Bronchial epithelial cell (primary cell): ENCODE measurements at regions not wholly inside any gene's neighbourhood (a gene's known extent, or its start where the extent isn't known, plus 50 kb on each side); places are given as distances from the start of the nearest gene placed in this dataset.

Source experiments
- DNase-seq: peaks from one replicate; pipeline ENCODE4 v3.0.0-alpha.2; 2010; ENCODE audit warnings: low read depth
- FAIRE-seq: peaks from 2 replicates; lab custom pipeline; 2011; peaks lifted over from hg19 to GRCh38; lab: Jason Lieb, UNC
- H3K27me3 ChIP-seq: 2 replicates; pipeline ENCODE4 v1.5.1; 2011; ENCODE audit warnings: low read length; ENCODE audit not compliant: control insufficient read depth, insufficient read depth
- H3K36me3 ChIP-seq: 2 replicates; pipeline ENCODE4 v1.5.1; 2011; ENCODE audit warnings: low read length; ENCODE audit not compliant: control insufficient read depth, insufficient read depth
- H3K4me3 ChIP-seq: 2 replicates; pipeline ENCODE4 v1.5.1; 2011; ENCODE audit warnings: mild to moderate bottlenecking, low read depth, low read length, control low read depth
- TF ChIP-seq, protein P1 (sequence below): IDR thresholded peaks from 2 replicates; pipeline ENCODE4 v1.5.1; 2011; ENCODE audit warnings: mild to moderate bottlenecking, moderate library complexity, low read length, control low read depth, inconsistent platforms; ENCODE audit not compliant: insufficient read depth, severe bottlenecking

DNA sequence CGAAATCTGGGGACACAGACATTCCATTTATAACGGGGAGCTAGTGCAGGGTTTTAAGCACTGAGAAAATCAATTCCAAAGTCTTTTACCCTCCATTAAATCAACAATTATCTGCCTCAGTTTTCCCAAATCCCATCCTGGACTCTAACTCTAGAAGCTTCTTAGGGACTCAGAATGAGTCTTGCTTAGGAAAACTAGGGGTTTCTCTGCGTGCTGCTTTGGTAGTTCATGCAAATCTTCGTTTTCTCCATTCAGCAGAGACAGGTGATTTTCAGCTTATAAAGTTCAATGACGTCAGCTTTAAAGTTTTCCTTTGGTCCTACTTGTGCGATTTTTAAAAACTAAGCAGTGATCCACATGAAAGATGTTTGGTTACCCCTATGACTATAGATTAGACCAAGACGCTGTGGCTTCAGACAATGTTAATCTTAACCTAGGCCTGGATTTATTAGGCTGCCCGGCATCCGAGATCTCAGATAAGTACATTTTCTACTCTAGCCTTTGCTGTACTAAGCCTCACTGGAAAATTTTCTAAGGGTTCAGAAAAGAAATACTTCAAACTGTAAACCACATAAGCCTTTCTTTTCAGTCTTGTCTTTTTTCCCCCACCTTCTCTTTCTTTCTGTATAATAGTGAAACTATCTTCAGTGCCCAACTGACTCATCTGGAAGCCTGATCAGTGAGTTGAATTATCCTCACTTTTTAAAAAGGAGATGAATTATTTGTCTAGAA, 121.4 kb upstream of the GATB start:
- Histone ChIP-seq H3K4me3 (no peak overlapping the region), H3K36me3 (no peaks in the 10 kb centered on the region), H3K27me3 (no peaks in the 10 kb centered on the region)
- FAIRE-seq = no peak
- DNase-seq = no peak
- TF ChIP-seq, protein P1, sequence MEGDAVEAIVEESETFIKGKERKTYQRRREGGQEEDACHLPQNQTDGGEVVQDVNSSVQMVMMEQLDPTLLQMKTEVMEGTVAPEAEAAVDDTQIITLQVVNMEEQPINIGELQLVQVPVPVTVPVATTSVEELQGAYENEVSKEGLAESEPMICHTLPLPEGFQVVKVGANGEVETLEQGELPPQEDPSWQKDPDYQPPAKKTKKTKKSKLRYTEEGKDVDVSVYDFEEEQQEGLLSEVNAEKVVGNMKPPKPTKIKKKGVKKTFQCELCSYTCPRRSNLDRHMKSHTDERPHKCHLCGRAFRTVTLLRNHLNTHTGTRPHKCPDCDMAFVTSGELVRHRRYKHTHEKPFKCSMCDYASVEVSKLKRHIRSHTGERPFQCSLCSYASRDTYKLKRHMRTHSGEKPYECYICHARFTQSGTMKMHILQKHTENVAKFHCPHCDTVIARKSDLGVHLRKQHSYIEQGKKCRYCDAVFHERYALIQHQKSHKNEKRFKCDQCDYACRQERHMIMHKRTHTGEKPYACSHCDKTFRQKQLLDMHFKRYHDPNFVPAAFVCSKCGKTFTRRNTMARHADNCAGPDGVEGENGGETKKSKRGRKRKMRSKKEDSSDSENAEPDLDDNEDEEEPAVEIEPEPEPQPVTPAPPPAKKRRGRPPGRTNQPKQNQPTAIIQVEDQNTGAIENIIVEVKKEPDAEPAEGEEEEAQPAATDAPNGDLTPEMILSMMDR = no peak

DNA sequence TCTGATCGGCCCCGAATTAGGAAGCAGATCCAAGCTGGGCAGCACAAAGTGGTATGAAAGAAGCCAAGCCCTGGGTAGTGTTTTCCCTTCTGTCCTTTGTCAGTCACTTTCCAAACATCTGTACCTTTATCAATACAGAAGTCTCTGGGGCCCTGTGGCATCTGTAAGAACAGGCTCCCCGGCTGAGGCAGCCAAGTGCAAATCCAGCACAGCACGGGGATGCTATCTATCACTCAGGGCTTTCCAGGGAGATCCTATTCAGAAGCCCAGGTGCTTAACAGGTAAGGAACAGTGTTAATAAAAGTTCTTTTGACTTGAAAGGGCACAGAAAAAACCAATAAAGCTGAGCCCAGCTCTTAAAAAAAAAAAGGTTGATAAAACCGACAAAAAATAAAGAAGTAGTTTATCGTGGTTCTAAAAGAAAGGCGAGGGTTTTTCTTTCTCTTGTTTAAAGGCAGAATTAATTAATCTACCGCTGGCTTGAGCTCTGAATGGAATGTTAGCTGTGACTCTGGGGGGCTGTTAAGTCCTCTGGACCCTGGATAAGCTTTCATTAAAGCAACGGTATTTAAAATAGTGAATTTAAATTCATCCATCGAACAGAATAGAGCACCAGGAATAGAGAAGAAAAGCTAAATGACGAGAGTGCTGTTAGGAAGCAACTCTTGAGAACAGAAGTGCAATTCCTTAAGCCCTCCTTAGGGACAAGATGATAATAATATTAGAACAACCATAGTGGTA, 119.1 kb upstream of the GATB start:
- Histone ChIP-seq H3K36me3 (no peaks in the 10 kb centered on the region), H3K27me3 (no peaks in the 10 kb centered on the region), H3K4me3 (no peak overlapping the region)
- TF ChIP-seq, protein P1 = no peak
- no peak for DNase-seq
- no peak for FAIRE-seq

DNA sequence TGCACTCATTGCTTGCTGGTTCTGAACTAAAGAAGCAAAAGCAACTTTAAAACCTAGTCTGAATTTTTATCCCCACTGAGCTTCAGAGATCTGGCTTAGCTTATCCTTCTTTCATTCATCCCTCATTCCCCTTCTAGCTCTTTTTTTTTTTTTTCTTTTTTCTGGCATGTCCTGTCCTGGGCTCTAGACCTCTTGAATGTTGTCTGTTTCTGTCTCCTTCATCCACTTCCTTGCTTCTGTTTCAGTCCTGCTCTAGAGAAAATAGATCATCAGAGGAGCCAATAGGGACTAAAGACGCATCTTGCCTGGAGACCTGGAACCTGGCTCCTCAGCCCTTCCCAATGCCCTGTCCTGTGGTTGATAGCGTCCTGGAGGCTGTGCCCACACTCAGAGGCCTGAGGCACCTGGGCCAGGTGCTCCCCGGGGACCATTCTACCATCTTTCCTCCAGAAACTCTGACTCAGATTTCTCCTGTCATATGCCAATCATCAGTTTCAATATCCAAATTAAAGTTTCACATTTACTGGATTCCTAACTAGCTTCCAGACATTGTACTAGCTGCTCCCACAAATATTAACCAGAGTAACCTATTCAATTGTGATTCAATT, 115.7 kb upstream of the GATB start:
- TF ChIP-seq, protein P1 = no peak
- no peak for DNase-seq
- Histone ChIP-seq H3K4me3 (no peak overlapping the region), H3K36me3 (no peaks in the 10 kb centered on the region), H3K27me3 (no peaks in the 10 kb centered on the region)
- no peak for FAIRE-seq

DNA sequence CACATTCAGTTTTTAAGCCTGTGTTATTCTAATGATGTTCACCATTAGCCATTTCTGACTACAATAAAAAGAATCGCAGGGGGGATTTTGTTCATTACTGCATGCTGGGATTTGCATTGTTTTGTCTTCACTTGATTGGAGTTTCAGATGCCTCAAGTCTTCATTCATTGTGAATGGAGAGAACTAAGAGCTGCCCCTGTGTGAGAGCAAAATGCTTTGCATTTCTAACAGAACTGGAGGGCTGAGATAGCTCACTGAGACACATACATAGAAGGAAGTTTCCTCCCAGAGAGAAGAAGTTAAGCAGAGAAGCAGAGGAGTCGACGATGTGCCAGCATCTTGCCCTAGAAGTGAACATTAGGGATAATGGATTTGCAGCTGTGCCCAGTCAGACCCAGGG, 113.5 kb upstream of the GATB start:
- no peaks in the 10 kb centered on the region for H3K36me3 ChIP-seq
- no peaks in the 10 kb centered on the region for H3K27me3 ChIP-seq
- DNase-seq (no peak), FAIRE-seq (no peak)
- TF ChIP-seq, protein P1 = no peak
- H3K4me3 ChIP-seq = no peak overlapping the region

DNA sequence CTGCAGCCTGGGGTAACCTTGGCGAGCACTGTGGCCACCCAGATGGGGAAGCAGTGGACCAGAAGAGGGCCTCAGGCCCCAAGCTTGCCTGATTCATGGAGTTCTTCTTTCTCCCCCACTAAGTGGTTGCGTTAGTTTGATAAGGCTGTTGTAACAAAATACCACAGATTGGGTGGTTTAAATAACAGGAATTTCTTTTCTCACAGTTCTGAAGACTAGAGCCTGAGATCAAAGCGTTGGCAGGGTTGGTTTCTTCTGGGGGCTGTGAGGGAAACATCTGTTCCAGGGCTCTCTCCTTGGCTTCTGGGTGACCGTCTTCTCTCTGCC, 105.7 kb upstream of the GATB start:
- Histone ChIP-seq H3K27me3 (no peaks in the 10 kb centered on the region), H3K4me3 (no peak overlapping the region), H3K36me3 (no peaks in the 10 kb centered on the region)
- FAIRE-seq = no peak
- TF ChIP-seq, protein P1 = no peak
- DNase-seq = no peak
